Embryonic facial prominence (tissue), 1 donor: ENCODE measurements at regions not wholly inside any gene's neighbourhood (a gene's known extent, or its start where the extent isn't known, plus 50 kb on each side); places are given as distances from the start of the nearest gene placed in this dataset.
"Not testable (repeated sequence)": the region's sequence is repeated elsewhere in the genome, so short reads cannot be mapped to it uniquely, and the experiment has no call there.

Experiments
- DNase-seq: peaks from one replicate; pipeline ENCODE4 v3.0.0-alpha.2; 2016; ENCODE audit errors: extremely low spot score

DNA sequence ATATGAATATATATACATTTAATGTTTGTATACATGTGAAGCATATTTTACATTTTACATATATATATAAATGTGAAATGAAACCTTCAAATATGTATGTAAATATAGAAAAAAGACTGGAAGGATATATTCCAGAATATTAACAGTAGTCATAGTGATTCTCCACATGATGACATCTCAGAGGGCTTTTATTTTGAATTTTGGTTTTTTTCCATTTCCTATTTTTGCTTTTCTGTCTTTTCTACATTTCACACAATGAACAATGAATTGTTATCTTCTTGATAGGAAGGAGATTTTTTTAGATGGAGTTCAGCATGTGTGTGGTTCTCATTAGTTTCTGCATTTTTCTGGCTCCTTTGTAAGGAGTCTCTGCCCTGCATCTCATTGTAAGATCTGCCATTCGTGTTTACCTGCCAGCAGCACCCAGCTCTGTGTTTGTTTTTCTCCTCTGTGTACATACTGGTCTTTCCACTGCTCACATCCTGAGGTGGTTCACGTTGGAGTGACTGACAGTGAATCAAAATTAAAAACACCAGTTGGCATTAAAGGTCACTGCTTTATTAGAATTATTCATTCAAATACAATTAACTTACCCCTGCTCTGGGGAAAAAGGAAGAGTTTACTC is 425.3 kb upstream of the MDFIC2 start:
- DNase-seq, result no peak

DNA sequence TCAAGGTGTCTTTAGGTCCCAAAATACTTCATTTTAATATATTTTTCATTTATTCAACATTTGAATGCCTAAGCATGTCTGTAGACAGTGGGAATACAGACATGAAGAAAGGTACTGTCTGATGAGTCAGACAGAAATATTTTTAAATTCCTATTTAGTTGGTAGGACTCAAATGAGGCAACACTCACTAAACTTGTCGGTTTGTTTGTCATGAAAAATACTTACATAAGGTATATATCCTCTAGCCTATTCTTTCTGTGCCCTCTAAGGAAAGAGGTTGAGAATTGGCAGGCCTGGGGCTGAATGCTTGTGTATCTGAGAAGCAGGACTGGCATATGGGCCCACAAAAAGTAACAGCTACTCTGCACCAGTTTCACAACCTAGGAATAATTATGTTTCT is 423.6 kb upstream of the MDFIC2 start:
- DNase-seq, result no peak

DNA sequence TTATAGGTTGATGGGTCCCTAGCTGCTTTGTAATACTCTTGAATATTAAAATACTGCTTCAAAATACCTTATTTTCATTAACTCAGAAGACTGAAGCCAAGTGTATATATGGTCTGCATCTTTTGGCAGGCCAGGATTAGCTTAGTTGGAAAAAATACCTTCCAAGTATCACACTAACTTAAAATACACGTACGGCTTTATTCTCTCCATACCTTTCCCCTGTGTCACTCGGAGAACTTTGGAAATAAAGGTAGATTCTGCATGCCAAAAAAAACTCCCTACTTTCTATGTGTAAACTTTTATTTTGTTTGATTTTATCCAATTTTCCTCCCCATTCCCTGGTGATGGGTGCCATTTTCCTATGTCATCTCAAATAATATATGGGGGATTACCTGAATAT is 422.3 kb upstream of the MDFIC2 start:
- DNase-seq, result no peak

DNA sequence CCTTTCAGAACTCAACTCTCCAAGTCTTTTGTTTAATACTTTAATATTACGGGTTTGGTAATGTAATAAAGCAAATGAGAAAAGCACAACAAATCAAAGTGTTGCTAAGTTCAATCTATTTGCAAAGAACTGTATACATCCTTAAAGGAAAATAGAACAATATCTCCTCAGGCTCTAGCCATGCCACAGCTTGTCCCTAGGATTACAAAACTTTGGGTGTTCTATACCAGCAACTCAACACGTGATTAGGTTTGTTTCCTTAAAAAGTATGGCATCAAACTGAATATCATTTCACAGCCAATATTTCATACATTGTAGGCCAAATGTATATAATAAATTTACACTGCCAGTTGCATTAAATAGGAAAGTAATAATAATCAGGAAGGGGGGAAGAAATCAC is 418.6 kb upstream of the MDFIC2 start:
- no peak for DNase-seq

DNA sequence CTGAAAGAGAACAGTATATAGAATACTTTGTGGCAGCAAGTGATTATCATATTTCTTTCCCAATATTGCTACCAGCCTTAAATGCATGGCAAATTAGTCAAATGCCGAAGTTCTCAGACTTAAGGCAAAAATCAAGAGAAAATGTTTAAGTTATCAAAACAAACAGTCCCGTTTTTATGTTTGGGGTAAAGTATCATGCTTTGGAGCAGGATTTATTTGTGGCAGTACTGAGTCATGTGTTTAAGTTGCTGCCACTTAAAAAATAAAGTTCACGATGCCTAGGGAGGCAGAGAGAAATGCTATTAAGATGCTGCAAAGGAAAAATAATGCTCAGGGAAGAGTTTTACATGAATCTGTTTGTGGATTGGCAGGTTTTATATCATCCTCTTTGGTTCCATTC is 417.4 kb upstream of the MDFIC2 start:
- no peak for DNase-seq

DNA sequence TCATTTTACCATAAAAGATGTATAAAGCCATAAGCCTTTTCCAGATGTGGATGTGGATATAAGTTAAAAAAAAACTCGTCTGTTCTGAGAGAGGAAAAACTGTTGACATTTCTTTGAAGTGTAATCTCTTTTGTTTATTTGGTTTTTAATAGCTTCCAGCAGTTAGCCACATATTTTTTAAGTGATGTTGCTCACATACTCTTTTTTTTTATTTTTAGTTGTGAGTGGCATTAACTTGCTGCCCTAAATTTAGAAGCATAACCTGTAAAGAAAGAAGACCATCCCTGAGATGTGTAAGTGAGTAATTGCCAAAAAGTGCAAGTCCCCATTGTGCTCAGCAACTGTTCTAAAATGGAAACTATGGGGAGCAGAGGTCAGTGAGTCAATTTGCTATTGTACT is 415.9 kb upstream of the MDFIC2 start:
- no peak for DNase-seq

DNA sequence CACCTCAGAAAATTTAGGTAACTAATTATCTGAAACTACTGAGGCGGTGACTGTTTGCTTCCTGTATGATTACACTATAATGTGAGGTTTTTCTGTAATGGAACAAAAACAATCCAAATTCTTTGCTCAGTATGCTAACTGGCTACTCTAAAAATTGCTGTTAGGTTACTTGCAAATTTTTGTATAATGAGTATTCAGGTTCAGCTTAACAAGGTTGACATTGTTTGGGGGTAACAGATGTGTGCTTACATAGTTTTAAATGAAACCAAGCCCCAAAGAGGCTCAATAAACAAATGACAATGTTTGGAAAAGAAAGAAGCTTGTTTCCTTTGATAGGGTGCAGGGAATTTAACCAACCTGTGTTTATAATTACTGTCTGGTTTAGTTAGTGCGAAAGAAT is 414.5 kb upstream of the MDFIC2 start:
- no peak for DNase-seq

DNA sequence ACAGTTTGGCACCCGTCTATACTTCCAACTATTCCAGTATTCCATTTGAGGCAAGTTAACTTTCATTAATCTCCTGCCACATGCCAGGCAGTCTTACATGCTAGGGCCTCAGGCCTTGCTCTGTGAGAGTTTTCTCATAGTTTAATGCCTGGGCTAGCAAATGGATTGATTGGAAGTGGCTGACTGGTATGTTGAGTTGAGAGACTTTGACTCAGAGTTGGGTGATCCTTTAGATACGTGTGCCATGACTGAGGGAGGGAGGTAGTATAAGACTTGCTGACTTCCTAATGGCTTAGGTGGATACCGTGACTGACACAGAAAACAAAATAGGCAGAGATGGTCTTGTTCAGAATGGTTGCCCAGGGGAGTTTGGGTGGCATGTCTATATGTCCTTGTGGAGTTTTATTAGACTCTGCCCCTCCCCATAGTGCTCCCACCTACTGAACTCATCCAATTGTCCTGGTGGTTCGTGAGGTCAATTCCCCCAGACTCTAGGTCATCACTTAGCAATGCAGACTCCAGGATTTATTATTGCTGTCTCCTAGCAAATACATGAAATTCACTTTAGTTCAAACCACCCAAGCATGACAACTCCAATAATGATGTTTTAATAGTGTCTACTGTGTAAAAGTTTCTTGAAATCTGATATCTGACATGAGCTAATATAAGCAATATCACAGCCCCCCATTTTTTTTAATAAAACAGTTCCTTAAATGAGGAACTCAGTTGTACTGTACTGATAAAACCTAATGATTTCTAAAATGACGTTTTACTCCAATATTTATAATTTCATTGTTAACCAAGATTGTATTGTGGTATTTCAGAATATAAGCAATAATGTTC is 413.9 kb upstream of the MDFIC2 start:
- no peak for DNase-seq

GRCh38 chr3:70722018-70722417 is 409.6 kb upstream of the MDFIC2 start:
- DNase-seq, result no peak

GRCh38 chr3:70716832-70717231 is 404.4 kb upstream of the MDFIC2 start:
- DNase-seq, result no peak

DNA sequence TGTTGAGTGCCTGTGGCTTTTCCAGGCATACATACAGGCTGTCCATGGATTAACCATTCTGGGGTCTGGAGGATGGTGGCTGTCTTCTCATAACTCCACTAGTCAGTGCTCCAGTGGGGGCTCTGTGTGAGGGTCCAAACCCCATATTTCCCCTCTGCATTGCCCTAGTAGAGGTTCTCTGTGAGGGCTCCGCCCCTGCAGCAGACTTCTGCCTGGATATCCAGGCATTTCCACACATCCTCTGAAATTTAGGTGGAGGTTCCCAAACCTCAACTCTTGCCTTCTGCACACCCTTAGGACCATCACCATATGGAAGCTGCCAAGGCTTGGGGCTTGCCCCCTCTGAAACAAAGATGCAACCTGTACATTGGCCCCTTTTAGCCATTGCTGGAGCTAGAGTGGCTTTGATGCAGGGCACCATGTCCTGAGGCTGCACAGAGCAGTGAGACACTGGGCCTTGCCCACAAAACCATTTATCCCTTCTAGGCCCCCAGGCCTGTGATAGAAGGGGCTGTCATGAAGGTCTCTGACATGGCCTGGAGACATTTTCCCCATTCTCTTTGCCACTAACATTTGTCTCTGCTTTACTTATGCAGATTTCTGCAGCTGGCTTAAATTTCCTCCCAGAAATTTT is 400.1 kb upstream of the MDFIC2 start:
- no peak for DNase-seq

- no peak for DNase-seq
Measured at GRCh38 chr3:70703305-70704102, 391.1 kb upstream of the MDFIC2 start.

GRCh38 chr3:70702132-70702531 is 389.7 kb upstream of the MDFIC2 start:
- no peak for DNase-seq

DNA sequence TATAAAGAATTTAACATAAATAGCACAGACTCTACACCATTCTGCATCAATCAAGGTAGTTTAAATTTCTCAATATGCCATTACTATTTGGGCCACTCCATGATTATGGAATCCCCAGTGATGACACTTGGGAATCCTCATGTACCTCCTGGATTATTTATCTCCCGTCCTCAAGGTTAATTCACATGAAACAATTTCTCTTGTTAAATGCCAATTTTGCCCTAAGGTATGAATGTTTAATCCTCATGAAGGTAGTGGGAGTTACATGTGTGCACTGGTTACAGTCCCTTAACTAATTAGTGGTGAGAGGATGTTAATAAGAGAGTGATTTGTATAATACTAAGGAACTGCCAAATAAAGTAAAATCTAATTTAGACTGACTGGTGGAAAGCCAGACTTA is 372.3 kb upstream of the MDFIC2 start:
- DNase-seq, result no peak

GRCh38 chr3:70675810-70676209 is 363.4 kb upstream of the MDFIC2 start:
- DNase-seq, result not testable (repeated sequence)

GRCh38 chr3:70658513-70659310 is 346.3 kb upstream of the MDFIC2 start:
- DNase-seq, result no peak

DNA sequence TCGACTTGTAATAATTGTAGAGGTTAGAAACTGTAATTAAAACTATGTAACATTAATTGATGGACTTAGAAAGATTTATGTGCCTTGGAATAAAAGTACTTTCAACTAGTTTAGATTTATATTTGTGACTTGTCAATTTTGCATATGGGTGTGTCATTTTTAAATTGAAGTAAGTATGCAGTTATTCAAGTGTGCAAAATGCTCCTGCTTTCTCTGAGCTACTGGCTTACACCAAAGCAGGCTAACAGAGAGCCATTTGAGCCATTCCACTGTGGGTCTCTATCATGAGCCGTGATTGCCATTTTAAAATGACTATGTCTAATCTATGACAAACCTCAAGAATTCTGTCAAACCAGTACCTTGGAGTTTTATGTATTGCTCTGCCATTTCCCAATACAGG is 345.0 kb upstream of the MDFIC2 start:
- DNase-seq, result no peak

DNA sequence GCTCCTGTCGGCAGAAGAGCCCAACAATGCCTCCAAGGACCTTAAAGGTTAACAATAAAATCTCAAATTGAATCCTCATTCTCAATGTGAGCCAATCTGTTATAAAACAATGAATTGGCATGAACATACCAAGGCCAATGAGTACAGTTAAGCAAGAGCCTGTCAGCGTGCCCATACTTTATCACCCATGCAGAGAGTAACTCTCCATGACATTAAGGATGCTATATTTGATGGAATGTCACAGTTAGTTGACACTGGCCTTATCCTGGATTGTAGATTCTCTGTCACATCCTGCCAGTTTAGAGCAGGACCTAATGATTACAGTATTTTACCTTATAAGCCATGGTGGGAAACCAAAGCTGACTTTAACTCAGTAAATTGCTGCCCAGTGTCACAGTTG is 335.4 kb upstream of the MDFIC2 start:
- DNase-seq, result no peak

GRCh38 chr3:70647094-70647493 is 334.7 kb upstream of the MDFIC2 start:
- DNase-seq, result no peak

DNA sequence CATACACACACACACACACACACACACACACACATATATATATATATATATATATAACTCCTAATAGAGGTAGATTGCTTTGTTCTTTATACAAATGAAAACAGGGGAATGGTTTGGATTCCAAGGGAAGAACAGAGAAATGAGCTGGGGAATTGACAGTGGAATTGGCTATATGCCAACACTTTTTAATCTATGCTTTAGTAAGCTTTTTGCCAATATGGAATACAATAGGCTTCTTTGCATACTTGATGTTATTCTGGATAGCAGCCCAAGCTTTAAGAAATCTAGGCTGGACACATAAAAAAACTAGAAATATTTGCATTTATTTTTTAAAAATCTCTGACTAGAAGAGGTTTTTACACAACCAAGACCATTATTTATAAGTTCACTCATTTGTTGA is 334.2 kb upstream of the MDFIC2 start:
- no peak for DNase-seq

GRCh38 chr3:70640481-70640880 is 328.0 kb upstream of the MDFIC2 start:
- no peak for DNase-seq
